ENCODE measurements at regions not wholly inside any gene's neighbourhood (a gene's known extent, or its start where the extent isn't known, plus 50 kb on each side); places are given as distances from the start of the nearest gene placed in this dataset.

DNA sequence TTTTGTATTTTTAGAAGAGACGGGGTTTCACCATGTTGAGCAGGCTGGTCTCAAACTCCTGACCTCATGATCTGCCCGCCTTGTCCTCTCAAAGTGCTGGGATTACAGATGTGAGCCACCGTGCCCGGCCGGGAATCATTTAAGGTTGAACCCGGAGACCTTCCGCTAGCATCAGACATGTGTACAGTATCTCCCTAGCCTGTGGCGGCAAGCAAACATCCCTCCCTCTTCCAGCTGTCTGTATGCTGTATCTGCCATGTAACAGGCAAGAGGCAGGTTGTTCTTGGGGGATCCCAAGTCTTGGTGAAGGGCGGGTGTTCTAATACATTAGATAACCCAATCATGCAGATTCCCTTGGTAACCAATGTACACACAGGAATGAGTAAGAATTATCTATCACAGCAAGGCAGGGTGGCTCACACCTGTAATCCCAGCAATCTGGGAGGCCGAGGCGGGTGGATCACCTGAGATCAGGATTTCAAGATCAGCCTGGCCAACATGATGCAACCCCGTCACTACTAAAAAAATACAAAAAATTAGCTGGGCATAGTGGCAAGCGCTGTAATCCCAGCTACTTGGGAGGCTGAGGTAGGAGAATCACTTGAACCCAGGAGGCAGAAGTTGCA is 58.1 kb upstream of the RBFOX2 start (continued):
- TF ChIP-seq, protein P1, sequence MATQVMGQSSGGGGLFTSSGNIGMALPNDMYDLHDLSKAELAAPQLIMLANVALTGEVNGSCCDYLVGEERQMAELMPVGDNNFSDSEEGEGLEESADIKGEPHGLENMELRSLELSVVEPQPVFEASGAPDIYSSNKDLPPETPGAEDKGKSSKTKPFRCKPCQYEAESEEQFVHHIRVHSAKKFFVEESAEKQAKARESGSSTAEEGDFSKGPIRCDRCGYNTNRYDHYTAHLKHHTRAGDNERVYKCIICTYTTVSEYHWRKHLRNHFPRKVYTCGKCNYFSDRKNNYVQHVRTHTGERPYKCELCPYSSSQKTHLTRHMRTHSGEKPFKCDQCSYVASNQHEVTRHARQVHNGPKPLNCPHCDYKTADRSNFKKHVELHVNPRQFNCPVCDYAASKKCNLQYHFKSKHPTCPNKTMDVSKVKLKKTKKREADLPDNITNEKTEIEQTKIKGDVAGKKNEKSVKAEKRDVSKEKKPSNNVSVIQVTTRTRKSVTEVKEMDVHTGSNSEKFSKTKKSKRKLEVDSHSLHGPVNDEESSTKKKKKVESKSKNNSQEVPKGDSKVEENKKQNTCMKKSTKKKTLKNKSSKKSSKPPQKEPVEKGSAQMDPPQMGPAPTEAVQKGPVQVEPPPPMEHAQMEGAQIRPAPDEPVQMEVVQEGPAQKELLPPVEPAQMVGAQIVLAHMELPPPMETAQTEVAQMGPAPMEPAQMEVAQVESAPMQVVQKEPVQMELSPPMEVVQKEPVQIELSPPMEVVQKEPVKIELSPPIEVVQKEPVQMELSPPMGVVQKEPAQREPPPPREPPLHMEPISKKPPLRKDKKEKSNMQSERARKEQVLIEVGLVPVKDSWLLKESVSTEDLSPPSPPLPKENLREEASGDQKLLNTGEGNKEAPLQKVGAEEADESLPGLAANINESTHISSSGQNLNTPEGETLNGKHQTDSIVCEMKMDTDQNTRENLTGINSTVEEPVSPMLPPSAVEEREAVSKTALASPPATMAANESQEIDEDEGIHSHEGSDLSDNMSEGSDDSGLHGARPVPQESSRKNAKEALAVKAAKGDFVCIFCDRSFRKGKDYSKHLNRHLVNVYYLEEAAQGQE (IDR thresholded peaks at IDR 0.05; ENCODE audit: low read depth): no peak
- TF ChIP-seq CTCF (IDR thresholded peaks at IDR 0.05 in 2 of 3, conservative IDR thresholded peaks at IDR 0.05 in 1 of 3; ENCODE audit: borderline replicate concordance in 1 of 3, insufficient read depth in 1 of 3, low read depth in 2 of 3, low read length in 2 of 3): no peak
- no peak for TF ChIP-seq MAX (IDR thresholded peaks at IDR 0.05)
- no peak for TF ChIP-seq ZFX (IDR thresholded peaks at IDR 0.05)
- no peak for TF ChIP-seq CEBPB (IDR thresholded peaks at IDR 0.05; ENCODE audit: low read depth)
- TF ChIP-seq RAD21 (IDR thresholded peaks at IDR 0.05; ENCODE audit: low read depth): no peak

- BruUV-seq (replicated peaks): no TSS peak
- no peak overlapping the region for H3K4me3 ChIP-seq (replicated peaks in 1 of 2; ENCODE audit: low read depth in 1 of 2, low read length in 2 of 2)
- no peaks in the 10 kb centered on the region for H3K9me2 ChIP-seq (ENCODE audit: insufficient read depth)
- no peak for DNase-seq (ENCODE audit: low read depth, low spot score)
- CTCF ChIA-PET: no interaction called here
- RAD21 ChIA-PET (ENCODE audit: low non-redundant PET in 1 of 2, low total read pairs in 2 of 2, uncharacterized antibody in 2 of 2, unreplicated experiment in 2 of 2): no interaction called here
- H3K4me1 ChIP-seq (ENCODE audit: control insufficient read depth in 1 of 2, insufficient read depth in 2 of 2, low read length in 2 of 2): peaks cover 5 to 13% of the 10 kb centered on the region in 2 experiments; a peak in 3 of 4 replicates
- no peaks in the 10 kb centered on the region for H3K9me3 ChIP-seq (ENCODE audit: control insufficient read depth in 1 of 2, insufficient read depth in 1 of 2, low read depth in 1 of 2, low read length in 2 of 2)
- peak; percentile 79 for ATAC-seq
- TF ChIP-seq EZH2 (IDR thresholded peaks at IDR 0.05): no peak
- TF ChIP-seq EZH2phosphoT487 (IDR thresholded peaks at IDR 0.05; ENCODE audit: borderline replicate concordance): no peak
- no peak for TF ChIP-seq POLR2AphosphoS5 (IDR thresholded peaks at IDR 0.05; ENCODE audit: low read depth, low read length)
- no peak for TF ChIP-seq TCF7L2 (IDR thresholded peaks at IDR 0.05; ENCODE audit: borderline replicate concordance, extremely low read depth, insufficient read depth, insufficient read length)
- no peak for TF ChIP-seq SP1 (IDR thresholded peaks at IDR 0.05; ENCODE audit: low read depth)
- TF ChIP-seq CBX3 (IDR thresholded peaks at IDR 0.05; ENCODE audit: low read depth): no peak
- no peak for TF ChIP-seq YY1 (IDR thresholded peaks at IDR 0.05; ENCODE audit: extremely low read depth, insufficient replicate concordance, low read depth, low read length)
- TF ChIP-seq CEBPB (IDR thresholded peaks at IDR 0.05; ENCODE audit: low read depth): no peak
- no peak for TF ChIP-seq MAX (IDR thresholded peaks at IDR 0.05)
- TF ChIP-seq JUND (IDR thresholded peaks at IDR 0.05): no peak
- TF ChIP-seq ZBTB33 (IDR thresholded peaks at IDR 0.05; ENCODE audit: extremely low read depth, insufficient replicate concordance, low read length): no peak
- TF ChIP-seq EGR1 (IDR thresholded peaks at IDR 0.05; ENCODE audit: low read depth): no peak
- no peak for TF ChIP-seq FOSL1 (IDR thresholded peaks at IDR 0.05; ENCODE audit: low read depth)
- no peaks in the 10 kb centered on the region for H3K27me3 ChIP-seq (ENCODE audit: insufficient read depth, low read length)
- no peaks in the 10 kb centered on the region for H3K36me3 ChIP-seq (ENCODE audit: control insufficient read depth in 1 of 2, insufficient read depth in 2 of 2, low read length in 2 of 2)
- H4K20me1 ChIP-seq (ENCODE audit: insufficient read depth): no peaks in the 10 kb centered on the region
- H3K27ac ChIP-seq (ENCODE audit: low read depth, low read length): no peak overlapping the region
- no peak overlapping the region for H3K9ac ChIP-seq (ENCODE audit: low read length)
- no peaks in the 10 kb centered on the region for H3K79me2 ChIP-seq (ENCODE audit: insufficient read depth, low read length)
- H2AFZ ChIP-seq (ENCODE audit: low read depth, low read length, poor library complexity, severe bottlenecking): no peak overlapping the region
- POLR2A ChIA-PET: no interaction called here
- intact Hi-C loops (cut with micrococcal nuclease): no loop called here
- peak overlapping the region; percentile 45 for H3K4me2 ChIP-seq (ENCODE audit: low read length)
Measured at GRCh38 chr22:36086170-36086490, 57.5 kb upstream of the RBFOX2 start.

All from HCT116 (cell line).